GM12873 (cell line): ENCODE measurements at regions not wholly inside any gene's neighbourhood (a gene's known extent, or its start where the extent isn't known, plus 50 kb on each side); places are given as distances from the start of the nearest gene placed in this dataset.

Experiments used
- CTCF ChIP-seq: IDR thresholded peaks from 2 replicates; pipeline ENCODE4 v1.5.1; 2012; ENCODE audit warnings: low read depth, mild to moderate bottlenecking, moderate library complexity, low read length, control low read depth; ENCODE audit not compliant: insufficient read depth; ENCODE audit errors: missing control alignments

GRCh38 chr2:187224989-187225388, 223.1 kb downstream of the CALCRL start:
- TF ChIP-seq CTCF, result no peak

GRCh38 chr2:187220071-187220470, 228.0 kb downstream of the CALCRL start:
- TF ChIP-seq CTCF, result no peak

- TF ChIP-seq CTCF, result no peak
Measured at GRCh38 chr2:187215532-187216240, 232.4 kb downstream of the CALCRL start.

- no peak for TF ChIP-seq CTCF
Measured at GRCh38 chr2:187214306-187214705, 233.7 kb downstream of the CALCRL start.

- TF ChIP-seq CTCF, result no peak
Measured at GRCh38 chr2:187213798-187214197, 234.3 kb downstream of the CALCRL start.

- TF ChIP-seq CTCF, result no peak
Measured at GRCh38 chr2:187210726-187211125, 237.3 kb downstream of the CALCRL start.

- TF ChIP-seq CTCF, result no peak
Measured at GRCh38 chr2:187208199-187208785, 239.8 kb downstream of the CALCRL start.
